ENCODE measurements at regions not wholly inside any gene's neighbourhood (a gene's known extent, or its start where the extent isn't known, plus 50 kb on each side); places are given as distances from the start of the nearest gene placed in this dataset.
"Not testable (repeated sequence)": the region's sequence is repeated elsewhere in the genome, so short reads cannot be mapped to it uniquely, and the experiment has no call there.

DNA sequence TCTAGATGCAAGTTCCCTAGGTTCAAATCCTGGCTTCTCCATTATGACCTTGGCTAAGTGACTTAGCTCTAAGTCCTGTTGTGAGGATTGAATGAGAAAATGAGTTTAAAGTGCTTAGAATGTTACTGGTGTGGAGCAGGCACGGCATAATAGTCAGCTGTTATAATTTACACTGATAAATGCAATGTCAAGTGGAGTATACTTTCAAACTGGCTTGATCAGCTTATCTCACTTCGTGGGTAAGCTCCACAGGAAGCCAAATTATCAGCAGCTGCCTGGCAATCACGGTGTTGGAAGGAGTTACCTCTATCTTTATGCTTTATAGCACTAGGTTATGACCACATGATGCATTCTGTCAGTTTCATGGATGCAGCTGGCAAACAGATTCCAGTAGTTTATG, 272.8 kb downstream of the OLFM4 start:
- no peak for DNase-seq

DNA sequence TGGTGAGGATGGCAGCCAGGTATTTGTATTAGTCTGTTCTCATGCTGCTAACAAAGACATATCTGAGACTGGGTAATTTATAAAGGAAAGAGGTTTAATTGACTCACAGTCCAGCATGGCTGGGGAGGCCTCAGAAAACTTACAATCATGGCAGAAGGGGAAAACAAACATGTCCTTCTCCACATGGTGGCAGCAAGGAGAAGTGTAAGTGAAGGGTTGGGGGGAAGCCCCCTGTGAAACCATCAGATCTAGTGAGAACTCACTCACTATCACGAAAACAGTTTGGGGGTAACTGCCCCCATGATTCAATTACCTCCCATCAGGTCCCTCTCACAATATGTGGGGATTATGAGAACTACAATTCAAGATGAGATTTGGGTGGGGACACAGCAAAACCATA, 276.8 kb downstream of the OLFM4 start:
- DNase-seq, result not testable (repeated sequence)

DNA sequence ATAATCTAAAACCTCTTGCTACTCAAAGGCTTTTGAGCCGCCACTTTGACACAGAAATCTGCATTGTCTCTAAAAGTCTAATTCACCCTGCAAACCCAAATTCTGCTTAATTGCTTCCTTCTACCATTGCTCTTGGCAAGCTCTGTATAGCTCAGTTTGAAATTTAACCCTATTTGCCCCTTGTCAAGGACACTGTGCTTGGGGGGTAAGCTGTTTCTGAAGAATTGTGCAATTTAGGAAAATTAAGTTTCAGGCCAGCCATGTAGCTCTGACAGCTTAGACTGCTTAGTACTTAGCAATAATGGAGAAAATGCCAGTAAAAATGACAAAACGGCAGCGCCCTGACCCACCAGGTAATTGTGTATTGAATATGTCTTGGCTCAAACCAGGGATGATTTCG, 282.2 kb downstream of the OLFM4 start:
- no peak for DNase-seq

DNA sequence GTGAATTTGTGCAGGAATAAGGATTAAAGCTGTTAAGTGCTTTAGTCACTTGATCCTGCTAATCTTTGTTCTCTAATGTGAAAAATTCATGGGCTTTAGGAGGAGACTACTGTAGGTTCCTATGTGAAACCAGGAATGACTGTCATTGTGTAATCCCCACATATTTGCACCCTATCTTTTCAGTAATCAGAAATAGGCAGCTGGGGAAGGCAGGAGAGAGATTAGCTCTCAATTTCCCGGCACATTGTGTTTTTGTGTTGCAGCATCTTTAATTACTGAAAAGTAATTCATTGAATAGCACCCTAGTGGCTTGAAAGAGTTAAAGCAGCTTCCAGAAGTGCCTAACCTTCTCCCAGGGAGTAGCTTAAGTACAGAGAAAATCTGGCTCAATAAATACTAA, 282.9 kb downstream of the OLFM4 start:
- no peak for DNase-seq

DNA sequence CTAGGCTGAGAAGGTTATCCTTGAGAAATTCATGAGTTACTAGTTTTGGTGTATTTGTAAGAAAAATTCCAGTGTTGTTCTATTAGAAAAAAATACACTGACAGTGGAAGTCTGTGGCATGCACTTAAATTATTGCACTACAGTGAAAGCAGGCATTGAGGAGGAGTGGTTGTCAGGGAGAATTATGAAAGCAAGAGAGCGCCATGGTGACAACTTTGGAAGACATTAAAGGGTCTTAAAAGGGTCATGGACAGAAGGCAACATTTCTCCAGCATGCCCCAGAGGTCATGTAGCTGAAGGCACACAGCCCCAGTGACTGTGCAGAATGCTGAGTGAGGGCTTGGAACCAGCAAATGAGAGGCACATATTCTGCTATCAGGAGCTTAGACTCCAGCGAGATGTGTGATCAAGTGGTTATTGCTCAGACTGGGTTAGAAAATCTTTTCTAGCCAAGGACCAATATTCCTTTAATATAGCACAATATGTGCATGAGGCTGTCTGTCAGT, 292.7 kb downstream of the OLFM4 start:
- no peak for DNase-seq

DNA sequence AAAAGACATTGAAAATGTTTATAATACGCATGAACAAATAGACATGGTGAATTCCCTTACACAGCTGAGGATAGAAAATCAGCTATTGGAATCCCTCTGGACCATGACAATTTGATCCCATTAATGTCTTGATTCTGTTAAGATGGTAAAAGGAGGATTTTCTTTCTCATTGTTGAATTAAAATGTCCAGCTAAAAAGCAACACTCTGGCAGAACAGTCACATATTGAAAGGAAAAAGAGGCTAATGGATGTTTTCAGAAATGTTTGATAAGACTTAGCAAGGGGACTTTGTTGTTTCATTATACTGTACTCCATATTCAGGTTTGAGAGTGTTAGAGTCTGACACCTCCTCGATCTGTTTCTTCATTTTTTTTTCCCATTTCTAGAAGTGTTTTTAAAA, 296.0 kb downstream of the OLFM4 start:
- no peak for DNase-seq

DNA sequence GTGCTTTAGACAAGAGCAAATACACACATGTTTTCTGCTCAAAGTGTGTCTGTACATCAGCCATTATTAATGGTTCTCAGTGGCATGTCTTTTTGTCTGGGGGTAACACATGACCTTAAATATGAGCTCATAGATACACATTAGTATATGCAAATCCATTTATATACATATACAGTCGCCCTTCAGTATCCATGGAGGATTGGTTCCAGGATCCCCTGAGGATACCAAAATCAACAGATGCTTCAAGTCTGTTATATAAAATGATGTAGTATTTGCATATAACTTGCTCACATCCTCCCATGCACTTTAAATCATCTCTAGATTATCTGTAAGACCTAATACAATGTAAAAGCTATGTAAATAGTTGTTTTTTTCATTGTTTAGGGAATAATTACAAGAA, 298.1 kb downstream of the OLFM4 start:
- DNase-seq, result no peak

DNA sequence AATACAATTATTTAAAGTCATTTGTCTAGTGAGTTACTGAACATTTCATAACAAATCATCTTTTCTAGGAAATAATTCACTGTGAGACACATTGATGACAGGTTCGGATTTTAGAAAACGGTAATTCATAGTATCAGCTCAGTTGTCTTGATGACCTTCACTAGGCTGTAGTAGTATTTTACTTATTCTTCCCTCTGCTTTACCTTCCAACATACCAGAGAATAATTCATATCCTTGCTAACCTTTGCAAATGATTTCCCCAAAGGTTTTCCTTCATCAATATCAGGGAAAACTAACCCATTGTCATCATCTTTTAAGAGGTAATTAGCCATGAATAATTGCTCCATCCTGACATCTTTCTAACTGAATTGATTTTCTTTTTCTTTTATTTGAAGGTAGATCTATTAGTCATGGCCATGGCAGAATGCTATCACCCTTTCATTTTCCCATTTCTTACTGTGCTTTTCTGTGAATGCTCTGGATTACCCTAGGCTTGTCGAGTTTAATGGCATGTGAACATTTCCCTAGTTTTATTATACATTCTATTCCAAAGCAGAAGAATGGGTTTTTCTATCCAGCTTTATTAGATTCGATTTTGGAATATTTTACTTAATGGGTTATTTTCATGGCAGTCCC, 299.2 kb downstream of the OLFM4 start:
- no peak for DNase-seq

DNA sequence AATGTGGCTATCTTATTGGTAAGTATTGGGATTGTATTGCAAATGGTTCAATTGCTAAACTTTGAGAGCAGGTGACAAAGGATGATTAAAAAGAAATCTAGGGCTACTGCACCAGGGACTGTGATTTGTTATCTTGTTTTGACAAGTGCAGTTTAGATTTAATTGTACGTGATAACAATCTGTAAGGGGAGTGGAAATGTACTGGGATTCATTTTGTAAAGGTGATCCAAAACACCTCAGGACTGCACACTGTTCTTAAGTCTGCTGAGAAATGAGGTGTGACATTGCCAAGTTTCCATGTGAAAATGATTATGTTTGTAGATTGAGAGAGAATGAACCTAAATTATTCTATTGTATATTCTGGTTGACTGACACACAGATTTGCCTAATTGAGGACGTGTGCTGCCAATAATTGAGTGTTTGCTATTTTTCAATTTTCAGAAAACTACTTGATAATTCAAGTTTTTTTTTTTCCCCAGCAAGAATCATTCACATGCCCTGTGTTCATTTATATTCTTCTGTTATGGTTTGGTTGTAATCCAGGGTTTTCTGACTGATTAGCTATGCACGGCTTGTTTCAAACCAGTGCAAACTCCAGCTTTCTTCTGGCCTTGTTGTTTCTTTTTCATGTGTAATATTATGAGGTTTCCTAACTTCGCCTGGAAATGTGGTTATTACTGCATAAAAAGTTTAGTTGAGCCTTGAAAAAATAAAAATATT, 308.0 kb downstream of the OLFM4 start:
- DNase-seq, result no peak

DNA sequence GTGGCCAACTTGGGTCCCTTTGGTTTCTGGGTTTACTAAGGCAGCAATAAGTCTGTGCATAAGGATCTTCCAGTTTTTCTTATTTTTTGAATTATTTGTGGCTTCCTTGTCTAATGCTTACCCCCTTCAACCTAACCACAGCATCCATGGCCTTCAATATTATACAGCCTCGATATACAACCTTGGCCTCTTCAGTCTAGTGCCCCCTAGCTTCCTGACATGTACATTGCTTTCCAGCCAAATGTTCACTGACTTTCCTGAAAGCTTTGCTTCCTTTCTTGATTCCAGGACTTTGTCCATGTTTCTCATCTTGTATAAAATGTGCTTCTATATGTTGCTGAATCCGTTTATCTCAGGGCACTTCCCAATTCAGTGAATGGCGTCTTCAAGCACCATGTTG, 310.1 kb downstream of the OLFM4 start:
- DNase-seq, result no peak

DNA sequence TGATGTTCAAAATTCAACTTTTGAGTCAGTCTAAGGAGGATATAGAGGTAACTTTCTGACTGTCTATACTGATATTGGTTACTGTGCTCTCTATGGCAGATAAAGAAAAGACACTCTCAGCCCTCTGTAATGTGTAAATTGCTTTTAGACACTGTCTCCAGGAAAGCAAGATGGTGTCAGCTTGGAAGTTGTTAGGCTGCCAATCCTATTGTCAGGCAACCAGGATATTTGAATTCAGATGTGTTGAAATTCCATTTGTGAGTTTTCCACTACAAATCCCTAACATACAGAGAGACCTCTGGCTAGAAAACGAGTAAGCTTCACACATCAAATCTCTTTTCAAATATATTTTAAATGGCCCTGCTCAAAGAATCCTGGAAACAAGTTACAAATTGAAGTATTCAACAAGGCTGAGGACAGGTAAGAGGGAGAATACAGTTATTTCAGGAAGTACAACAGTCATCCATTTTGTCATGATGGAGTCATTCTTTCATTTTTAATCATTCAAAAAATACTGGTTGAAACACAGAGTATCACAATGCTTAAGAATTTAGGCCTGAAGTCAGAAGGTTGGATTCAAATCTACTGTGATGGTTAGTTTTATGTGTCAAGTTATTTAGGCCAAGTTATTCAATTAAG, 312.0 kb downstream of the OLFM4 start:
- DNase-seq, result no peak

DNA sequence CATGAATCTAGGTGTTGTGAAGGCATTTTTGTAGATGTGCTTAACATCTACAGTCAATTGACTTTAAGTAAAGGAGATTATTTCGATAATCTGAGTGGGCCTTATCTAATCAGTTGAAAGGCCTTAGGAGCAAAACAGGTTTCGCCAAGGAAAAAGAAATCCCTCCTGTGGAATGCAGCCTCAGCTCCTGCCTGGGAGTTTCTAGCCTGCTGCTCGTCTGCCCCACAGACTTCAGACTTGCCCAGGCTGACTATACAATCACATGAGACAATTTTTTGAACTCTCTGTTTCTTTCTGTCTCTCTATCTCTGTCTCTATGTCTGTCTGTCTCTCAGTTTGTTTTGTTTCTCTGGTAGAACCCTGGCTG, 312.5 kb downstream of the OLFM4 start:
- DNase-seq, result no peak

DNA sequence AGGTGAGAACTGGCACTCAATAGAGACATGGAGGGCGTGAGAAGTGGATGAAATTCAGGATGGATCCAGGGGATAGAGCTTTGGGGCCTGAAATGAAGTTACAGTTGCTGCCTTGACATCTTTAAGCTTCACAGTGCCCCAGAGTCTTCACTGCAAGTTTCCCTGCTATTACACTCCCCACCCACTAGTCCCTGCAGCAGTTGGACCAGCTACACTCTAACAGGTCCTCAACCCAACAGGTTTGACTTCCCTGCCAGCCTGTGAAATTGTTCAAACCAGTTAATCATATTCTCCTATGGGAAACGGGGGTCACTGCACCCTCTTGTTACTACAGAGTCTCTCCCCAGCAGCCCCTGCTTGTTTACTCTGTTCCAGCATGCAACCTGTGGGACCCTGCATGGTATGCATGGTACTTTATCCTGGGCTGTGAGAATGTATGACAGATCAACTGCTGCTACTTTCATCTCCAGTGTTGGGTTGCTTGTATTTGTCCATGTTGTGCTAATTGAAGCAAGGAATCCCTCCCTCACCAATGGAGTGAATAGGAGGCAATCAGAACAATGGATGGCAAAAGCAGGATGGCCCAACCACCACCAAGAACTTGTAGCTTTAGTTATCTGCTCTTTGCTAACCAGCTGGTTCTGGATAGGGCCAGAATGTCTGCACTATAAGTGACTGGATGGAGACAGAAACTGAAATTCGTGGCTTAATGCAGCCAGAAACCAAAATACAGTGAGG, 314.2 kb downstream of the OLFM4 start:
- no peak for DNase-seq

DNA sequence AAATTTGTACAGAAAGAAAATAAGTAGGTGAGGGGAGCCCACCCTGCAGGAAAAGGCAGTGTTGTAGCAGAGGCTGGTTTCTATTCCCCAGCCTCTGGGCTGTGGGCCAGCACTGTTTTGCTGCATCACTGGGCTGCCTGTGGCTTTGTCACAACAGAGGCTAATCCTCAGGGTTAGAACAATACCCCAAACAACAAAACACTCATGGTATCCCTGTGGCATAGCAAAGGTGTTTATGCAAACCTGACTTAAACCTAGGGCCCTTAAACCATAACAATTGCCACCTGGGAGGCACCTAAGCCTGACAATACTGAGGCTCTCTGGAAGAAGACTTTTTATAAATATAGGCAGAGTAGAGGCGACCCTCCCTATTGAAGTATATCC, 314.7 kb downstream of the OLFM4 start:
- no peak for DNase-seq

DNA sequence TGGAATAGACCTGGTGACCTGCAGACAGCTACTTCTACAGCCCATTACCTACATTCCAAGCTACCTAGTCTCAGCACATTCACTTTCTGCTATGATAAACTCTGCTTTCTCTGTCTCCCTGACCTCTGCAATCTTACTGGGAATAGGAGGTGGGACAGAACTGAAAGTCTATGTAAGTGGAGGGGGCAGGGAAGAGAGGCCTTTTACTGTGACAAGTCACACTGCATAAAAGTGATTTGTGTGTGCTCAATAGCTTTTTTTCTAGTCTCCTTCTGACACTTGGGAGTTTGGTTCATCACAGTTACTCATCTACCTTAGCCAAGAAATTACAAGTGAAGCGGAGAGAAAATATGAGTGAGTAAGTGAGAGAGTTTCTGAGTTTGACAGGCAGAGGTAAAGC, 322.4 kb downstream of the OLFM4 start:
- no peak for DNase-seq

DNA sequence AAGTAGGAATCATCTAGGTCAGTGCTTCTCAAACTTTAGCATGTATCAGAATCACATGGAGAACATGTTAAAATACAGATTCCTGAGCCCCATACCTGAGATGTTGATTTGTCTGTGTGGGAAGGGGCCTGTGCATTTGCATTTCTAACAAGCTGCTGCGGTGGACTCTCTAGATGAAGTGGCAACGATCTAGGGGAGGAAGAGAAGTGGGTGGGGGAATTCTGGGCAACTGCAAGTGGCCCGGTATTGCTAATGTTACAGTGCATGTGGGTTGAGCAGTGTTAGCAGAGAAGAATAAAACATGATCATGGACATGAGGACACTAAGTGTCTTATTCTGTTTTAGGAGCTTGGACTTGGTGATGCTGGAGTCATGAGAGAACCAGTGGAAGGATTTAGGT, 329.0 kb downstream of the OLFM4 start:
- no peak for DNase-seq

DNA sequence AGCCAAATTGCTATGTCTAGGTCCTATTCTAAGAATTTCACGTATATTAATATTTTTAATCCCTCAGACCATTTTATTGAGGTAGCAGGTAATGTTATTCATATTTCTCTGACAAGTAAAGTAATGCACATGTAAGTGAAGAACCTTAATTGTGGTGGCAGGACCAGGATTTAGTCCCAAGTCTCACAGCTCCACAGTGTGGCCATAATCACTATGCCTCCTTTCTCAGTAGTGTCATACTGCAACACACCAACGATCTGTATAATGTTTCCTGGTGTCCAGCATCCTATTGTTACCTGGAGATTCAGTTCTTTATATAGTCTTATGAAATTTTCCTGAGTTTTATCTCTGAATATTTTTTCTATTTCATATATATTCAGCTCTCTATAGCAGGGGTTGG, 340.3 kb downstream of the OLFM4 start:
- no peak for DNase-seq

DNA sequence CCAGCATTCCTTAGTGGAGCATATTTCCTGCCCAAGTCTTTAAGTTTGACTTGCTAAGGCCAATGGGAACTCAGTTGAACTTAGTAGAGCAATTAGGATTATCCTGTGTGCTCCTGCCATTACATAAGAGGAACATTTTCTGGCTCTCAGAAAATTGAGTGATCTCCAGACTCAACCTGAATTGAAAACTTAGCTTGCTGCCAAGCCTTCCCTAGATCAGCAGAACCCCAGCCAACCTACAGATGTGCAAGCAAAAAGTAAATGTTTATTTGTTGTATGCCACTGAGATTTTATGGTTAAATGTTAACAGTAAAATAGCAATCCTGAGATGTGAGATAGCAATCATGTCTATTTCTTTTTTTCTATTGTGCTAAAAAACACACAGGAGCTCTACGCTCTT, 350.9 kb downstream of the OLFM4 start:
- no peak for DNase-seq

DNA sequence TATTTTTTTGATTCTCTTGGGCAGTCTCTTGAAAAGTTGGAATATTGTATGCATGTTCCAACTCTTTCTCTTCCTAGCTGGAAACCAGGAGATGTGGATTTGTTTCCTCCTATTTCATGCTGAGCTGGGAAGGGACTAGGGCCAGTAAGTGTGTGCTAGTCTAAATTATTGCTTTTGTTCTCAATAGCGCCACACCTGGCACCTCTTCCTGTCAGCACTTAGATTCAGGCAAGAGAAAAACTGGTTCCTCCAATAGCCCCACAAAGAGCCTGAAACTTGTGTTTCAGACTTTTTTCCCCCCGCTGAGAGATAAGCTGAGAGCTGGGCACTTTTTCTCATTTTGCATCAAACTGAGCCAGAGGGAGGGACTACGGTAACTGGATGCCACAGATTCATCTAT, 353.4 kb downstream of the OLFM4 start:
- DNase-seq, result no peak

DNA sequence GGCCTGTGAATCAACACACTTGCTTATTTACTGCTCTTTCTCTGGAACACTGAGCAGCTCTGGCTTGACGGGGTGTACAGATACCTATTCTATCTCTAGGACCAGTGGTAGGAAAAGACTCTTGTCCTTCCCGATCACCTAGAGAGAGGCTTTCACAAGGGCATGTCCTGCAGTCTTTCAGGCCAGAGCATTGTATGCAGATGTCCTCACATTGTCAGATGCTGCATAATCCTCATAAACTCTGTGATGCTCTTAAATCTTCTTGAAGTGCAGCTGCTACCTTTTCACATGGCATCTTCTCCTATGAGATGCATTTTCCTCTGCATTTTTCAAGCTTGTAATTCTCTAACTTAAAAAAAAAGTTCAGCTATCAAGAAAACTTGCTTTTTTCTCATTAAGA, 369.4 kb downstream of the OLFM4 start:
- DNase-seq, result no peak

DNA sequence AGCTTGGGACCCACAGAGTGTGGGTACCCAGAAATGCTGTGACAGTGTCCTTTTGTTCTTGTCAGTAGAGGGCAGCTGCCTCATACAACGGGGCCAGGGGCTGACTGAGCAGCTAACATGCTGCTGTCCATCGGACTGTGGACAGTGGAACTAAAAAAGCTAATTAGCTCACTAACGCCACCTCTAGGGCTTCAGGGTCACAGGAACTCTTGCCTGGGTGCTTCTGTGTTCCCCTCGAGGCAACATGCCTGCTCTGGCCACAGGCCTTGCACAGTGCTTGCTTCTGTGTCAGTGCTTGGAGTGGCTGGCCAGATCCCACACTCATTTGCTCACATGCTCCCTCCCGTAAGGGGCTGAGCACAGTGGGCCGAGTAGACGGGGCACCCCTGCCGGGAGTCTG, 377.0 kb downstream of the OLFM4 start:
- DNase-seq, result peak in 1 of 2 experiments; percentile 12

DNA sequence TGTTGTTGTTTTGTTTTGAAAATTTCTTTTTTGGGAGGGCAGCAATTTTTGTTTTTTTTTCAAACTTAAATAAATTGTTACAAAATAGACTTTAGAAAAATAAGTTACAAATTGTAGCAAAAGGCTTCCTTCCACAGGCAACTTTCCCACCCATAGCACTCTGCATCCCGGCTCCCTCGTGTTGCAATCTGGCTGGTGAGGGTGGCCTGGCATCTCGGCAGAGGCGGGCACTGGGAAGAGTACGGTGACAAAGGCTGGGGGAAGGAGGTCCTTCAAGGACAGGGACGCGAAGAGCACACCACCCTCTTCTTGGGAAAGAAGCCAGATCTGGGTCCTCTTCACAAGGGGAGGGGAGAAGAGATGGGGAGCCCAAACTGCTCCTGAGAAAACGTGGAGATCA, 379.7 kb downstream of the OLFM4 start:
- DNase-seq, result no peak

DNA sequence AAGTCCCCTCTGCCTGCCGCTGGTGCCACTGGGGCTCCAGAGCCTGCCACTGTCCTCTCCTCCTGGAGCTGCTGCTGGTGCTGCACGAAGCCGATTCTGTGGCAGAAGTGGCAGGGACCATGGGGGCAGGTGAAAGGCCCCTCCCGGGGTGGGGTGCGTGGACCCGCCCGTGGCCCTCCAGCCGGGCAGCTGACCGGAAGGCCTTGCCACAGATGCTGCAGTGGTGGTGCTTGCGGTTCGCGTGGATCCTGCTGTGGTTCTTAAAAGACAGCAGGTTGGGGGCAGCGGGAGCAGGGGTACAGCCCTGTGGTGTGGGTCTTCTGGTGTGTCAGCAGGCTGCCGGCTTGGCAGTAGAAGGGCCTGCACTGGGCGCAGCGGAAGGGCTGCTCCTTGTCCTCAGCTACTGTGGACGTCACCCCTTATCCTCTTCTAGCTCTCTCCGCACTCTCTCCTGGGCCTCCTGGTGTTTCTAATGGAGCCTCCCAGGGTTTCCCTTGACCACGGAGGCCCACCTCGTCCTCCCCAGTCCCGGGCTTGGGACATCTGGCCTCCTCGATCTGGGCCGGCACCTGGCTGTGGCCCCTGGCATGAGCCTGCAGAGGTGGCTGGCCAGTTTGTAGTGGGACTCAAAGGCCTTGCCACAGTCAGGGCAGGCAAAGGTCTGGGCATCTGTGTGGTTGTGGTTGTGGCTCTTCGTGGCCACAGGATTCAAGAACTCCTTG, 380.4 kb downstream of the OLFM4 start:
- no peak for DNase-seq

Measured in AML-193 (cell line).